GM12874 (cell line): ENCODE measurements at regions not wholly inside any gene's neighbourhood (a gene's known extent, or its start where the extent isn't known, plus 50 kb on each side); places are given as distances from the start of the nearest gene placed in this dataset.

Experiments
- CTCF ChIP-seq: IDR thresholded peaks from 2 replicates; pipeline ENCODE4 v1.5.1; 2011; ENCODE audit warnings: low read depth, mild to moderate bottlenecking, control low read depth, low read length, moderate library complexity; ENCODE audit not compliant: insufficient read depth

GRCh38 chr12:28811457-28811856 lies 337.6 kb upstream of the FAR2 start:
- TF ChIP-seq CTCF: no peak

GRCh38 chr12:28814246-28814645 lies 334.8 kb upstream of the FAR2 start:
- no peak for TF ChIP-seq CTCF

- TF ChIP-seq CTCF: no peak
These were observed 331.6 kb upstream of the FAR2 start for GRCh38 chr12:28817524-28817923.

- TF ChIP-seq CTCF: no peak
These were observed 324.8 kb upstream of the FAR2 start for GRCh38 chr12:28824193-28824846.

GRCh38 chr12:28824849-28825248 lies 324.2 kb upstream of the FAR2 start:
- TF ChIP-seq CTCF: no peak

GRCh38 chr12:28826766-28827165 lies 322.3 kb upstream of the FAR2 start:
- TF ChIP-seq CTCF: no peak

GRCh38 chr12:28827861-28828260 lies 321.2 kb upstream of the FAR2 start:
- no peak for TF ChIP-seq CTCF
